Ovary (tissue), 3 donors: ENCODE measurements at regions not wholly inside any gene's neighbourhood (a gene's known extent, or its start where the extent isn't known, plus 50 kb on each side); places are given as distances from the start of the nearest gene placed in this dataset.

ENCODE experiments used
- CTCF ChIP-seq, 3 donors: fragments of 450-650 bp in 2 of 3; fragments of 200-600 bp in 1 of 3; IDR thresholded peaks; one replicate each; pipeline versions ENCODE4 v1.5.1 to v1.8.0; 2016 to 2022; ENCODE audit warnings: antibody characterized with exemption in 3 of 3, mild to moderate bottlenecking in 1 of 3
- POLR2A ChIP-seq: fragments of 450-650 bp; IDR thresholded peaks from one replicate; pipeline ENCODE4 v1.6.1; 2017; ENCODE audit warnings: antibody characterized with exemption, mild to moderate bottlenecking, moderate library complexity
- donor health status: DM: no; HTN: no; CAD: no.

GRCh38 chr13:22592515-22592914, 588.3 kb upstream of the SGCG start:
- TF ChIP-seq POLR2A: no peak
- no peak for TF ChIP-seq CTCF (IDR thresholded peaks at IDR 0.05)
